Mesenchymal stem cell (in vitro differentiated cells and primary cell): ENCODE measurements at regions not wholly inside any gene's neighbourhood (a gene's known extent, or its start where the extent isn't known, plus 50 kb on each side); places are given as distances from the start of the nearest gene placed in this dataset.

ENCODE experiments used
- DNase-seq: peaks from one replicate; pipeline ENCODE4 v3.0.0-alpha.2; 2013
- H2AFZ ChIP-seq: one replicate; pipeline ENCODE4 v1.6.1; 2013; ENCODE audit warnings: low read depth, mild to moderate bottlenecking, control low read depth, inconsistent platforms, low read length, moderate library complexity
- H2AK5ac ChIP-seq: 2 replicates; pipeline ENCODE4 v1.6.1; 2013; ENCODE audit warnings: low read length, moderate library complexity, mild to moderate bottlenecking, inconsistent platforms; ENCODE audit not compliant: severe bottlenecking
- H2BK120ac ChIP-seq: one replicate; pipeline ENCODE4 v1.6.1; 2013; ENCODE audit warnings: low read depth, mild to moderate bottlenecking, inconsistent platforms, low read length, moderate library complexity
- H2BK12ac ChIP-seq, 2 experiments: one replicate each; pipeline ENCODE4 v1.6.1; 2013; ENCODE audit warnings: inconsistent platforms in 2 of 2, low read length in 2 of 2, mild to moderate bottlenecking in 2 of 2, moderate library complexity in 2 of 2, control low read depth in 1 of 2
- H2BK15ac ChIP-seq: one replicate; pipeline ENCODE4 v1.6.1; 2013; ENCODE audit warnings: mild to moderate bottlenecking, low read depth, inconsistent platforms; ENCODE audit not compliant: poor library complexity, severe bottlenecking
- H2BK5ac ChIP-seq: 2 replicates; pipeline ENCODE4 v1.6.1; 2013; ENCODE audit warnings: low read depth, mild to moderate bottlenecking, low read length, control low read depth, inconsistent platforms; ENCODE audit not compliant: poor library complexity, severe bottlenecking
- H3K14ac ChIP-seq, 2 experiments: one replicate each; pipeline ENCODE4 v1.6.1; 2013; ENCODE audit warnings: inconsistent platforms in 2 of 2, low read length in 2 of 2, control low read depth in 1 of 2, mild to moderate bottlenecking in 1 of 2, moderate library complexity in 1 of 2
- H3K18ac ChIP-seq, 2 experiments: one replicate each; pipeline ENCODE4 v1.6.1; 2013; ENCODE audit warnings: inconsistent platforms in 2 of 2, low read length in 2 of 2, control low read depth in 1 of 2, low read depth in 1 of 2, mild to moderate bottlenecking in 1 of 2
- H3K23ac ChIP-seq, 2 experiments: one replicate each; pipeline ENCODE4 v1.6.1; 2013; ENCODE audit warnings: inconsistent platforms in 2 of 2, low read length in 2 of 2, mild to moderate bottlenecking in 2 of 2, moderate library complexity in 2 of 2, control low read depth in 1 of 2
- H3K27ac ChIP-seq: 2 replicates; pipeline ENCODE4 v1.5.1; 2013; ENCODE audit warnings: mild to moderate bottlenecking, moderate library complexity, low read length, control low read depth, inconsistent platforms; ENCODE audit not compliant: poor library complexity, severe bottlenecking
- H3K27me3 ChIP-seq, 2 experiments: 2 replicates each; pipeline versions ENCODE4 v1.6.1 to v1.7.0; 2013; ENCODE audit warnings: low read length in 2 of 2, mild to moderate bottlenecking in 2 of 2, moderate library complexity in 2 of 2, control low read depth in 1 of 2, inconsistent platforms in 1 of 2; ENCODE audit not compliant: control insufficient read depth in 1 of 2, insufficient read depth in 1 of 2
- H3K36me3 ChIP-seq, 2 experiments: 2 replicates each; pipeline versions ENCODE4 v1.6.1 to v1.7.0; 2013; ENCODE audit warnings: low read length in 2 of 2, control low read depth in 1 of 2, inconsistent platforms in 1 of 2, low read depth in 1 of 2, mild to moderate bottlenecking in 1 of 2; ENCODE audit not compliant: insufficient read depth in 2 of 2, control insufficient read depth in 1 of 2
- H3K4ac ChIP-seq, 2 experiments: one replicate each; pipeline ENCODE4 v1.6.1; 2013; ENCODE audit warnings: inconsistent platforms in 2 of 2, low read length in 2 of 2, mild to moderate bottlenecking in 2 of 2, moderate library complexity in 2 of 2, control low read depth in 1 of 2, low read depth in 1 of 2
- H3K4me1 ChIP-seq: 2 replicates; pipeline ENCODE4 v1.6.1; 2013; ENCODE audit warnings: low read depth, low read length, control low read depth; ENCODE audit not compliant: control insufficient read depth, insufficient read depth
- H3K4me2 ChIP-seq: 2 replicates; pipeline ENCODE4 v1.6.1; 2013; ENCODE audit warnings: low read length, mild to moderate bottlenecking, inconsistent platforms; ENCODE audit not compliant: poor library complexity, severe bottlenecking
- H3K4me3 ChIP-seq, 2 experiments: 2 replicates each; pipeline versions ENCODE4 v1.5.1 to v1.7.0; 2013; ENCODE audit warnings: low read length in 2 of 2, mild to moderate bottlenecking in 2 of 2, control low read depth in 1 of 2, low read depth in 1 of 2; ENCODE audit not compliant: insufficient read depth in 1 of 2
- H3K79me1 ChIP-seq: replicated peaks from 2 replicates; pipeline ENCODE4 v1.6.1; 2013; ENCODE audit warnings: mild to moderate bottlenecking, control low read depth, low read length, inconsistent platforms; ENCODE audit not compliant: poor library complexity, severe bottlenecking
- H3K9ac ChIP-seq: 2 replicates; pipeline ENCODE4 v1.7.0; 2013; ENCODE audit warnings: mild to moderate bottlenecking, low read length, moderate library complexity
- H3K9me3 ChIP-seq: 2 replicates; pipeline ENCODE4 v1.7.0; 2013; ENCODE audit warnings: mild to moderate bottlenecking, low read length; ENCODE audit not compliant: control insufficient read depth
- H4K8ac ChIP-seq: one replicate; pipeline ENCODE4 v1.6.1; 2013; ENCODE audit warnings: inconsistent platforms, mild to moderate bottlenecking, low read length, moderate library complexity
- H4K91ac ChIP-seq: one replicate; pipeline ENCODE4 v1.6.1; 2013; ENCODE audit warnings: mild to moderate bottlenecking, low read length, inconsistent platforms
- WGBS: methylation state at CpG from one replicate; pipeline ENCODE4 v1.1.7; 2013; ENCODE audit warnings: mixed read lengths; 5-methylcytosine and 5-hydroxymethylcytosine counted together

DNA sequence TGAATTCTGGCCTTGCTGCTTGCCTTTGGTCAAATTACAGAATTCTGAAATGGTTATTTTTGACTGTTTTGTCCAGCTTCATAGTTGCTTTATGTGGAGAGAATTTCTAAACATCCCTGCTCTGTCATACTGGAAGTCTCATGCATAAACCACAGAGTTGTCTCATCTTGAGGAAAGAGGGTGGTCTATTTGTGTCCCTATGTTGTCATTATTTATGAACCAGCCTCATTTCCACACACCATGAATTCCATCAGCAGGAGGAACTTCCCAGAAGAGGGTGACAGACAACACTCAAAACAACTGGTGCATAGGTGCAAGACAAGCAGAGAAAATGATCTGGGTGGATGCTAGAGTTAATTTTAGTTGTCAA is 525.8 kb upstream of the GOT2 start:
- Histone ChIP-seq H3K79me1 (no peaks in the 10 kb centered on the region), H3K27ac (no peak overlapping the region), H2BK5ac (no peak overlapping the region), H3K14ac (no peak overlapping the region), H3K9me3 (no peaks in the 10 kb centered on the region), H3K9ac (no peak overlapping the region), H2AK5ac (no peak overlapping the region), H3K18ac (no peak overlapping the region), H3K23ac (no peak overlapping the region), H2BK12ac (no peak overlapping the region), H4K91ac (no peak overlapping the region), H3K4me2 (no peak overlapping the region), H3K4me1 (no peaks in the 10 kb centered on the region), H3K27me3 (no peaks in the 10 kb centered on the region), H2BK120ac (no peak overlapping the region), H3K4ac (no peak overlapping the region), H2AFZ (no peak overlapping the region), H3K4me3 (no peak overlapping the region), H2BK15ac (no peak overlapping the region), H3K36me3 (no peaks in the 10 kb centered on the region), H4K8ac (no peak overlapping the region)
- peak; percentile 27 for DNase-seq

DNA sequence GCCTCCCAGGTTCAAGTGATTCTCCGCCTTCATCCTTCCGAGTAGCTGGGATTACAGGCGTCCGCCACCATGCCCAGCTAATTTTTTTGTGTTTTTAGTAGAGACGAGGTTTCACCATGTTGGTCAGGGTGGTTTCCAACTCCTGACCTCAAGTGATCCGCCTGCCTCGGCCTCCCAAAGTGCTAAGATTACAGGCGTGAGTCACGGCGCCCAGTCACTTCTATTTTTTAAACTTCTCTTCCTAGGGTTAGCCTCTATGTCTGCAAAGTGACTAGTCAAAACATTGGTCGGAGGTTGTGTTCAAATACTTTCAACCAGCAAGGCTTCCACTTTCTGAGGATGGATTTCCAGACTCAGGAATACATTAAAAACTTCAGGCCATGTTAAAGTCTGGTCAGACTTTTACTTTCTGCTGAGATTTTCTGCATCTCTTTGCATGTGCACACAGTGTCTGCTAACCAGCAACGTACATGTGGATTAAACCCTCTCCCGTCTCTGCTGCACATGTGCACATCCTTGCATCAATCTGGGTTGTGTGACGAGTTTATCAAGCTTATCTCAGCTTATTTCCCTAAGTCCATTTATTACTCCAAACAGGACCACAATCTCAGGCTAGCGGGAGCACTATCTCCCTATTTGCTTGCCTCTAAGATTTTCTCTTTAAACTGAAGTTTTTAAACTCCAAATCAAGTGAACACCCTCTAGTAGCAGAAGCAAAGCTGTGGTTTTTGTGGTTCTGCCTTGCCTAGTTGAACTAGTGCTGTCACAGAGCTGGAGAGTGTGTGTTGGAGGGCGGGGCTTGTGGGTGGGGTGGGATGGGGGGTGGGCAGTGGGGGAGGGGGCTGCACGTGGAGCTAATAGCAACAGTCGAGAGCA is 525.2 kb upstream of the GOT2 start:
- Histone ChIP-seq H3K4ac (no peak overlapping the region), H2AK5ac (no peak overlapping the region), H3K4me2 (no peak overlapping the region), H3K4me1 (no peaks in the 10 kb centered on the region), H3K9me3 (no peaks in the 10 kb centered on the region), H3K14ac (no peak overlapping the region), H3K9ac (no peak overlapping the region), H4K91ac (no peak overlapping the region), H3K27me3 (no peaks in the 10 kb centered on the region), H2BK15ac (no peak overlapping the region), H3K79me1 (no peaks in the 10 kb centered on the region), H2BK120ac (no peak overlapping the region), H4K8ac (no peak overlapping the region), H2BK5ac (no peak overlapping the region), H3K18ac (no peak overlapping the region), H3K4me3 (no peak overlapping the region), H3K23ac (no peak overlapping the region), H2AFZ (no peak overlapping the region), H2BK12ac (no peak overlapping the region), H3K36me3 (no peaks in the 10 kb centered on the region), H3K27ac (no peak overlapping the region)
- DNase-seq, result peak; percentile 7
- WGBS, result 86% methylated on average over 17 of the region's 18 CpGs

DNA sequence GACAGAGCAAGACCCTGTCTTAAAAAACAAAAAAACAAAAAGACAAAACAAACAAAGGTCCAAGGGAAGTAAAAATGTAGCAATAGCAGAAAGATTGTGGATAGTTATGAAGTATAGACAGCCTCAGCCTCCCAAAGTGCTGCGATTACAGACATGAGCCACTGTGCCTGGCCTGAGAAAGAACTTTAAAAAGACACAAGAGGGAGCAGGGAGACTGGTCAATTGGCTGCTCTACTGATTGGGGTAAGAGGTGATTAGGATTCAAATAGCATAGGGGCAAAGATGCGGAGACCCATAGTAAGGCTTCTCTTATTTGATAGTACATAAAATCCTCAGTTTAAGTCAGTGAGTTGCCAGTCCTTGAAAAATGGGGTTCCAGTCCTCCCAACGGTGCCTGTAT is 518.2 kb upstream of the GOT2 start:
- H2BK5ac ChIP-seq, result no peak overlapping the region
- H2AFZ ChIP-seq, result no peak overlapping the region
- H2BK15ac ChIP-seq, result no peak overlapping the region
- H3K27ac ChIP-seq, result no peak overlapping the region
- no peaks in the 10 kb centered on the region for H3K36me3 ChIP-seq
- no peak overlapping the region for H3K9ac ChIP-seq
- H3K79me1 ChIP-seq, result no peaks in the 10 kb centered on the region
- no peak overlapping the region for H3K14ac ChIP-seq
- H3K9me3 ChIP-seq, result no peaks in the 10 kb centered on the region
- no peak overlapping the region for H4K8ac ChIP-seq
- H2BK12ac ChIP-seq, result no peak overlapping the region
- no peak overlapping the region for H3K4ac ChIP-seq
- 60% methylated on average over 3 of the region's 3 CpGs for WGBS
- H3K23ac ChIP-seq, result no peak overlapping the region
- H3K4me3 ChIP-seq, result no peak overlapping the region
- H2AK5ac ChIP-seq, result no peak overlapping the region
- H4K91ac ChIP-seq, result no peak overlapping the region
- no peak overlapping the region for H3K18ac ChIP-seq
- H2BK120ac ChIP-seq, result no peak overlapping the region
- H3K4me2 ChIP-seq, result no peak overlapping the region
- H3K27me3 ChIP-seq, result no peaks in the 10 kb centered on the region
- no peak for DNase-seq
- H3K4me1 ChIP-seq, result no peaks in the 10 kb centered on the region

DNA sequence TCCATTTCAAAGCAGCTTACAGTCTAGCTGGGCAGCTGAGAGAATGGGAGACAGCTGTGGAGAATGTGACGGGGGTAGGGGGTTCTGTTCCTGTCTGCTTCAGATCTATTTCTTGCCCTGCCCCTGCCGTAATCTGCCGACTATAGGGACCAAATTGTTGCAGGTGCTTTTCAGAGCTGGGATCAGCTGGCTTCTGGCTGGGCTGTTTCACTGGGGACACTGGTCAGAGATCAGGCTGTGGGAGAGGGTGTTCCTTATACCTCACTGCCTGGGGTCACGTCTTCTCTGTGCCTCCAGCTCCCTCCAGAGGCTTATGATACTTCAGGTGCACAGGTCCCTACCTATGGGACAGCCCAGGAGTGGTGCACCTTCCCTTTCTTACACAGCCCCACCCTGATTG is 514.9 kb upstream of the GOT2 start:
- Histone ChIP-seq H3K79me1 (no peaks in the 10 kb centered on the region), H2BK5ac (no peak overlapping the region), H2BK12ac (no peak overlapping the region), H4K91ac (no peak overlapping the region), H3K23ac (no peak overlapping the region), H3K4me1 (no peaks in the 10 kb centered on the region), H2BK15ac (no peak overlapping the region), H2AFZ (no peak overlapping the region), H3K27ac (no peak overlapping the region), H3K4ac (no peak overlapping the region), H3K36me3 (no peaks in the 10 kb centered on the region), H3K14ac (no peak overlapping the region), H3K9me3 (no peaks in the 10 kb centered on the region), H3K27me3 (no peaks in the 10 kb centered on the region), H3K4me2 (no peak overlapping the region), H2AK5ac (no peak overlapping the region), H3K18ac (no peak overlapping the region), H4K8ac (no peak overlapping the region), H2BK120ac (no peak overlapping the region), H3K9ac (no peak overlapping the region), H3K4me3 (no peak overlapping the region)
- WGBS, result 56% methylated on average over 4 of the region's 4 CpGs
- no peak for DNase-seq
